PFSK-1 (cell line): ENCODE measurements at regions not wholly inside any gene's neighbourhood (a gene's known extent, or its start where the extent isn't known, plus 50 kb on each side); places are given as distances from the start of the nearest gene placed in this dataset.

Experiments used
- POLR2AphosphoS5 ChIP-seq: IDR thresholded peaks from 2 replicates; pipeline ENCODE4 v1.6.1; 2012; ENCODE audit warnings: low read depth, mild to moderate bottlenecking, control low read depth, low read length, moderate library complexity
- REST ChIP-seq, 2 experiments: IDR thresholded peaks; 2 replicates each; pipeline versions ENCODE4 v1.6.1 to v1.8.0; 2011 to 2012; ENCODE audit warnings: low read depth in 2 of 2, low read length in 2 of 2, control low read depth in 1 of 2, inconsistent platforms in 1 of 2, mild to moderate bottlenecking in 1 of 2, moderate library complexity in 1 of 2; ENCODE audit not compliant: insufficient read depth in 1 of 2
- TAF1 ChIP-seq: IDR thresholded peaks from 2 replicates; pipeline ENCODE4 v1.6.1; 2012; ENCODE audit warnings: low read length, control low read depth, borderline replicate concordance; ENCODE audit not compliant: insufficient read depth

GRCh38 chr3:30516238-30516637 is 90.2 kb upstream of the TGFBR2 start:
- TF ChIP-seq TAF1, result no peak
- no peak for TF ChIP-seq POLR2AphosphoS5
- no peak for TF ChIP-seq REST (IDR thresholded peaks at IDR 0.05; ENCODE audit: insufficient read depth in 1 of 2, low read depth in 2 of 2, low read length in 2 of 2)
